ENCODE measurements at regions not wholly inside any gene's neighbourhood (a gene's known extent, or its start where the extent isn't known, plus 50 kb on each side); places are given as distances from the start of the nearest gene placed in this dataset.

GRCh38 chr10:4181081-4181480 lies 396.1 kb upstream of the KLF6 start:
- Histone ChIP-seq H3K9me3 (ENCODE audit: insufficient read depth, low read depth) (no peaks in the 10 kb centered on the region), H2AFZ (no peak overlapping the region), H3K4me3 (no peak overlapping the region), H3K9me2 (ENCODE audit: insufficient read depth) (no peaks in the 10 kb centered on the region), H4K20me1 (ENCODE audit: insufficient read depth) (no peaks in the 10 kb centered on the region), H3K4me1 (replicated peaks; ENCODE audit: insufficient read depth) (no peaks in the 10 kb centered on the region), H3K27me3 (ENCODE audit: insufficient read depth, low read depth) (no peaks in the 10 kb centered on the region), H3K79me2 (ENCODE audit: low read depth) (no peaks in the 10 kb centered on the region), H3K4me2 (no peak overlapping the region), H3F3A (ENCODE audit: insufficient read depth, low read depth) (no peaks in the 10 kb centered on the region), H3K27ac (no peak overlapping the region), H3K36me3 (ENCODE audit: low read depth) (no peaks in the 10 kb centered on the region)
- no TSS peak for BruUV-seq (replicated peaks)
- DNase-seq = no peak
- intact Hi-C loops (cut with micrococcal nuclease; ENCODE audit: unreplicated experiment) = no loop called here
- POLR2A ChIA-PET (ENCODE audit: unreplicated experiment) = interaction anchor here (0.6 to 0.7 kb wide), 2 partner anchors 168 to 744 kb away, joined by 3 to 4 read pairs; no protein-coding TSS in a partner anchor
- CTCF ChIA-PET = no interaction called here
- TF ChIP-seq EZH2 (IDR thresholded peaks at IDR 0.05; ENCODE audit: low read depth) (no peak), CTCF (conservative IDR thresholded peaks at IDR 0.05) (no peak)

GRCh38 chr10:4177791-4178190 lies 392.8 kb upstream of the KLF6 start:
- Histone ChIP-seq H2AFZ (no peak overlapping the region), H3K79me2 (ENCODE audit: low read depth) (no peaks in the 10 kb centered on the region), H3K27me3 (ENCODE audit: insufficient read depth, low read depth) (no peaks in the 10 kb centered on the region), H3K4me2 (no peak overlapping the region), H3K9me2 (ENCODE audit: insufficient read depth) (no peaks in the 10 kb centered on the region), H4K20me1 (ENCODE audit: insufficient read depth) (no peaks in the 10 kb centered on the region), H3K9me3 (ENCODE audit: insufficient read depth, low read depth) (no peaks in the 10 kb centered on the region), H3K4me1 (replicated peaks; ENCODE audit: insufficient read depth) (no peaks in the 10 kb centered on the region), H3K4me3 (no peak overlapping the region), H3F3A (ENCODE audit: insufficient read depth, low read depth) (no peaks in the 10 kb centered on the region), H3K36me3 (ENCODE audit: low read depth) (no peaks in the 10 kb centered on the region), H3K27ac (no peak overlapping the region)
- DNase-seq = no peak
- BruUV-seq (replicated peaks) = no TSS peak
- intact Hi-C loops (cut with micrococcal nuclease; ENCODE audit: unreplicated experiment) = no loop called here
- POLR2A ChIA-PET (ENCODE audit: unreplicated experiment) = no interaction called here
- no peak for TF ChIP-seq EZH2 (IDR thresholded peaks at IDR 0.05; ENCODE audit: low read depth)
- TF ChIP-seq CTCF (conservative IDR thresholded peaks at IDR 0.05) = no peak
- CTCF ChIA-PET = no interaction called here

- DNase-seq = no peak
- no peaks in the 10 kb centered on the region for H3K9me2 ChIP-seq (ENCODE audit: insufficient read depth)
- no peaks in the 10 kb centered on the region for H3K36me3 ChIP-seq (ENCODE audit: low read depth)
- intact Hi-C loops (cut with micrococcal nuclease; ENCODE audit: unreplicated experiment) = no loop called here
- H3K27me3 ChIP-seq (ENCODE audit: insufficient read depth, low read depth) = no peaks in the 10 kb centered on the region
- ChIA-PET CTCF (no interaction called here), POLR2A (ENCODE audit: unreplicated experiment) (no interaction called here)
- no peak overlapping the region for H3K27ac ChIP-seq
- H3K4me3 ChIP-seq = no peak overlapping the region
- H3K4me1 ChIP-seq (replicated peaks; ENCODE audit: insufficient read depth) = no peaks in the 10 kb centered on the region
- H2AFZ ChIP-seq = no peak overlapping the region
- no peaks in the 10 kb centered on the region for H3K9me3 ChIP-seq (ENCODE audit: insufficient read depth, low read depth)
- H3K79me2 ChIP-seq (ENCODE audit: low read depth) = no peaks in the 10 kb centered on the region
- no TSS peak for BruUV-seq (replicated peaks)
- H4K20me1 ChIP-seq (ENCODE audit: insufficient read depth) = no peaks in the 10 kb centered on the region
- no peaks in the 10 kb centered on the region for H3F3A ChIP-seq (ENCODE audit: insufficient read depth, low read depth)
- H3K4me2 ChIP-seq = no peak overlapping the region
- TF ChIP-seq EZH2 (IDR thresholded peaks at IDR 0.05; ENCODE audit: low read depth) = no peak
- TF ChIP-seq CTCF (conservative IDR thresholded peaks at IDR 0.05) = no peak
Observed at GRCh38 chr10:4176500-4177281, 391.7 kb upstream of the KLF6 start.
